Stromal cell of bone marrow (primary cell): ENCODE measurements at regions not wholly inside any gene's neighbourhood (a gene's known extent, or its start where the extent isn't known, plus 50 kb on each side); places are given as distances from the start of the nearest gene placed in this dataset.

Source experiments
- DNase-seq: peaks from one replicate; pipeline ENCODE4 v3.0.0-alpha.2; 2012; ENCODE audit warnings: low read depth

- DNase-seq, result no peak
Observed at GRCh38 chr12:28884904-28885679, 264.0 kb upstream of the FAR2 start.

GRCh38 chr12:28885928-28886327 is 263.1 kb upstream of the FAR2 start:
- DNase-seq, result no peak

- no peak for DNase-seq
Observed at GRCh38 chr12:28887461-28887990, 261.6 kb upstream of the FAR2 start.

- DNase-seq, result no peak
Observed at GRCh38 chr12:28890664-28891063, 258.4 kb upstream of the FAR2 start.

GRCh38 chr12:28891126-28891525 is 258.0 kb upstream of the FAR2 start:
- no peak for DNase-seq

GRCh38 chr12:28893365-28893764 is 255.7 kb upstream of the FAR2 start:
- peak; percentile 77 for DNase-seq

- DNase-seq, result no peak
Observed at GRCh38 chr12:28893856-28894255, 255.2 kb upstream of the FAR2 start.

- DNase-seq, result no peak
Observed at GRCh38 chr12:28896421-28896820, 252.7 kb upstream of the FAR2 start.

GRCh38 chr12:28898038-28898437 is 251.0 kb upstream of the FAR2 start:
- no peak for DNase-seq

GRCh38 chr12:28899951-28900350 is 249.1 kb upstream of the FAR2 start:
- DNase-seq, result peak; percentile 92

- DNase-seq, result no peak
Observed at GRCh38 chr12:28905220-28905955, 243.7 kb upstream of the FAR2 start.

- no peak for DNase-seq
Observed at GRCh38 chr12:28908646-28909045, 240.4 kb upstream of the FAR2 start.

GRCh38 chr12:28909291-28909690 is 239.8 kb upstream of the FAR2 start:
- peak; percentile 76 for DNase-seq

GRCh38 chr12:28925719-28926376 is 223.2 kb upstream of the FAR2 start:
- DNase-seq, result peak; percentile 36

- DNase-seq, result no peak
Observed at GRCh38 chr12:28930704-28931103, 218.4 kb upstream of the FAR2 start.

GRCh38 chr12:28933176-28933575 is 215.9 kb upstream of the FAR2 start:
- DNase-seq, result no peak

GRCh38 chr12:28933864-28934527 is 215.1 kb upstream of the FAR2 start:
- no peak for DNase-seq

- DNase-seq, result no peak
Observed at GRCh38 chr12:28936221-28936620, 212.9 kb upstream of the FAR2 start.

GRCh38 chr12:28936711-28937110 is 212.4 kb upstream of the FAR2 start:
- DNase-seq, result no peak

- no peak for DNase-seq
Observed at GRCh38 chr12:28937196-28937595, 211.9 kb upstream of the FAR2 start.

GRCh38 chr12:28938056-28938455 is 211.0 kb upstream of the FAR2 start:
- DNase-seq, result no peak

- DNase-seq, result no peak
Observed at GRCh38 chr12:28938581-28939235, 210.4 kb upstream of the FAR2 start.
